Karpas-422 (cell line): ENCODE measurements at regions not wholly inside any gene's neighbourhood (a gene's known extent, or its start where the extent isn't known, plus 50 kb on each side); places are given as distances from the start of the nearest gene placed in this dataset.

Source experiments
- DNase-seq: peaks from one replicate; pipeline ENCODE4 v3.0.0-alpha.2; 2015
- H2AFZ ChIP-seq: fragments of 200-600 bp; sonication (generic); 2 replicates; pipeline ENCODE4 v1.6.1; 2014; ENCODE audit warnings: antibody characterized with exemption, low read length, mixed read lengths
- H3K27ac ChIP-seq: fragments of 200-600 bp; sonication (generic); 2 replicates; pipeline ENCODE4 v1.5.1; 2014; ENCODE audit warnings: mild to moderate bottlenecking, low read length, moderate library complexity
- H3K27me3 ChIP-seq: fragments of 200-600 bp; sonication (generic); 2 replicates; pipeline ENCODE4 v1.6.1; 2014; ENCODE audit warnings: low read length, mixed read lengths
- H3K36me3 ChIP-seq: fragments of 200-600 bp; sonication (generic); 2 replicates; pipeline ENCODE4 v1.6.1; 2014; ENCODE audit warnings: low read length, mixed read lengths; ENCODE audit not compliant: insufficient read depth
- H3K4me1 ChIP-seq: fragments of 200-600 bp; sonication (generic); 2 replicates; pipeline ENCODE4 v1.6.1; 2014; ENCODE audit warnings: mild to moderate bottlenecking, low read length, mixed read lengths
- H3K4me2 ChIP-seq: fragments of 200-600 bp; sonication (generic); 2 replicates; pipeline ENCODE4 v1.6.1; 2014; ENCODE audit warnings: low read length, low read depth, mild to moderate bottlenecking; ENCODE audit not compliant: poor library complexity, severe bottlenecking
- H3K4me3 ChIP-seq: fragments of 200-600 bp; sonication (generic); 2 replicates; pipeline ENCODE4 v1.5.1; 2014; ENCODE audit warnings: mild to moderate bottlenecking, antibody characterized with exemption, low read length, mixed read lengths
- H3K79me2 ChIP-seq: fragments of 200-600 bp; sonication (generic); 2 replicates; pipeline ENCODE4 v1.6.1; 2014; ENCODE audit warnings: mild to moderate bottlenecking, low read length, mixed read lengths
- H3K9ac ChIP-seq: fragments of 200-600 bp; sonication (generic); 2 replicates; pipeline ENCODE4 v1.6.0; 2014; ENCODE audit warnings: low read length
- H3K9me2 ChIP-seq: fragments of 200-600 bp; sonication (generic), shearing (Covaris generic); replicated peaks from 2 replicates; pipeline ENCODE4 v1.6.0; 2014; ENCODE audit warnings: mild to moderate bottlenecking, low read length, moderate library complexity; ENCODE audit not compliant: insufficient read depth
- H3K9me3 ChIP-seq: fragments of 300-700, 200-600 bp; sonication (generic); 2 replicates; pipeline ENCODE4 v1.6.1; 2014; ENCODE audit warnings: low read length, mixed read lengths
- H4K20me1 ChIP-seq: fragments of 200-600 bp; sonication (generic); 2 replicates; pipeline ENCODE4 v1.6.1; 2014; ENCODE audit warnings: mild to moderate bottlenecking, antibody characterized with exemption, low read length, low read depth; ENCODE audit not compliant: insufficient read depth

- no peak overlapping the region for H2AFZ ChIP-seq
- no peaks in the 10 kb centered on the region for H3K4me1 ChIP-seq
- H3K4me2 ChIP-seq = no peak overlapping the region
- no peaks in the 10 kb centered on the region for H4K20me1 ChIP-seq
- no peak overlapping the region for H3K27ac ChIP-seq
- no peak overlapping the region for H3K4me3 ChIP-seq
- no peaks in the 10 kb centered on the region for H3K27me3 ChIP-seq
- no peaks in the 10 kb centered on the region for H3K36me3 ChIP-seq
- no peak overlapping the region for H3K9ac ChIP-seq
- H3K79me2 ChIP-seq = no peaks in the 10 kb centered on the region
- no peaks in the 10 kb centered on the region for H3K9me2 ChIP-seq
- no peak for DNase-seq
- peaks cover 3% of the 10 kb centered on the region; the same call in 1 of the 2 replicates for H3K9me3 ChIP-seq
Observed at GRCh38 chr12:107394693-107395092, 290.9 kb upstream of the PWP1 start.

- Histone ChIP-seq H3K4me3 (no peak overlapping the region), H3K27me3 (no peaks in the 10 kb centered on the region), H3K4me1 (no peaks in the 10 kb centered on the region), H3K79me2 (no peaks in the 10 kb centered on the region), H3K4me2 (no peak overlapping the region), H3K9me3 (no peaks in the 10 kb centered on the region), H3K9me2 (no peaks in the 10 kb centered on the region), H3K36me3 (no peaks in the 10 kb centered on the region), H3K9ac (no peak overlapping the region), H4K20me1 (no peaks in the 10 kb centered on the region), H3K27ac (no peak overlapping the region), H2AFZ (no peak overlapping the region)
- no peak for DNase-seq
Observed at GRCh38 chr12:107395817-107396216, 289.8 kb upstream of the PWP1 start.

- H3K9me2 ChIP-seq = no peaks in the 10 kb centered on the region
- no peaks in the 10 kb centered on the region for H4K20me1 ChIP-seq
- no peak overlapping the region for H3K4me3 ChIP-seq
- no peaks in the 10 kb centered on the region for H3K36me3 ChIP-seq
- no peak overlapping the region for H3K9ac ChIP-seq
- H3K4me1 ChIP-seq = no peaks in the 10 kb centered on the region
- no peak overlapping the region for H2AFZ ChIP-seq
- H3K79me2 ChIP-seq = no peaks in the 10 kb centered on the region
- H3K4me2 ChIP-seq = no peak overlapping the region
- H3K27me3 ChIP-seq = no peaks in the 10 kb centered on the region
- no peak overlapping the region for H3K27ac ChIP-seq
- DNase-seq = no peak
- no peaks in the 10 kb centered on the region for H3K9me3 ChIP-seq
Observed at GRCh38 chr12:107396991-107397390, 288.6 kb upstream of the PWP1 start.

GRCh38 chr12:107397890-107398500, 287.6 kb upstream of the PWP1 start:
- no peaks in the 10 kb centered on the region for H3K9me3 ChIP-seq

GRCh38 chr12:107399046-107399445, 286.6 kb upstream of the PWP1 start:
- H3K4me1 ChIP-seq = no peaks in the 10 kb centered on the region
- no peaks in the 10 kb centered on the region for H3K9me2 ChIP-seq
- H3K4me3 ChIP-seq = no peak overlapping the region
- no peak overlapping the region for H3K9ac ChIP-seq
- no peak overlapping the region for H3K27ac ChIP-seq
- no peak for DNase-seq
- no peaks in the 10 kb centered on the region for H3K79me2 ChIP-seq
- H2AFZ ChIP-seq = no peak overlapping the region
- no peaks in the 10 kb centered on the region for H4K20me1 ChIP-seq
- H3K36me3 ChIP-seq = no peaks in the 10 kb centered on the region
- H3K27me3 ChIP-seq = no peaks in the 10 kb centered on the region
- H3K9me3 ChIP-seq = no peaks in the 10 kb centered on the region
- no peak overlapping the region for H3K4me2 ChIP-seq

More at GRCh38 chr12:107397890-107398500, 287.6 kb upstream of the PWP1 start:
- Histone ChIP-seq H3K27me3 (no peaks in the 10 kb centered on the region), H3K36me3 (no peaks in the 10 kb centered on the region), H3K27ac (no peak overlapping the region), H2AFZ (no peak overlapping the region), H3K79me2 (no peaks in the 10 kb centered on the region), H3K9me2 (no peaks in the 10 kb centered on the region), H4K20me1 (no peaks in the 10 kb centered on the region), H3K9ac (no peak overlapping the region), H3K4me3 (no peak overlapping the region), H3K4me2 (no peak overlapping the region), H3K4me1 (no peaks in the 10 kb centered on the region)
- DNase-seq = no peak

DNA sequence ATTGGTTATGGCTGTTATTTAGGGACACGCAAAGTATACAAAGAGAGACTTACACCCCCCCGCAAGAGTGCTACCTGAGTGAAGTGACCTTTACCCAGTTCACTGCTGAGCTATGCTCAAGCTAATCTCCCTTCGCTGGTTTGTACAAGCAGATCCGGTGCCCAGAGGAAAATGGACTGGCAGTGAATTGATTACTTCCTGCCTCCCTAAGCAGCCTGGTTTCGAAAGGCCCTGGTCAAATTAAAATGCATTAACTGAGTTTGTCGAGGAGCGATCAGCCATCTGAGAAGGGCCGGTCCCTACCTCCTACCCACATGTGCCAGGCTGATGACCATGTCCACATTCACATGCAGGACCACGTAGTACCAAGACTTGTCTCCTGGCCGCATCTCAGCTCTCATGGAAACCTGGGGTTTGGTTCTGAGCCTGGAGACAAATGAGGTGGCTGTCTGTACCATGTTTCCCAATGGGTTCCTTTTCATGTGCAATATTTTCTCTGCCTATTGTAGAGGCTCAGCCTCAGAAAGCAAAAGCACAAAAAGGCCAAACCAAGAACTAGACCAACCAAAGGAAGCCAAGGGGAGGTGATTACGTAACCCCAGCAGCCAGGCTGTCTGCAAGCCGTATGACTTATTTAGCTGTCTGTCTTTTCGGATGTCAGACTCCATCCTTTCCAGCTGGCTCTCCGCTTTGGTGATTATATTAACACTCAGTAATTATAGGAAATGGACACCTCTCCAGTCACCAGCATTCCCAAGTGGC, 284.7 kb upstream of the PWP1 start:
- Histone ChIP-seq H3K4me1 (no peaks in the 10 kb centered on the region), H3K36me3 (no peaks in the 10 kb centered on the region), H3K79me2 (no peaks in the 10 kb centered on the region), H3K27ac (no peak overlapping the region), H3K9me2 (no peaks in the 10 kb centered on the region), H3K4me2 (no peak overlapping the region), H3K9ac (no peak overlapping the region), H3K27me3 (no peaks in the 10 kb centered on the region), H3K9me3 (no peaks in the 10 kb centered on the region), H4K20me1 (no peaks in the 10 kb centered on the region), H3K4me3 (no peak overlapping the region), H2AFZ (no peak overlapping the region)
- no peak for DNase-seq

GRCh38 chr12:107402041-107403022, 283.3 kb upstream of the PWP1 start:
- H3K27me3 ChIP-seq = no peaks in the 10 kb centered on the region
- H3K27ac ChIP-seq = no peak overlapping the region
- no peaks in the 10 kb centered on the region for H3K9me2 ChIP-seq
- no peak overlapping the region; the same call in 1 of the 2 replicates for H2AFZ ChIP-seq
- DNase-seq = peak; percentile 84
- no peaks in the 10 kb centered on the region for H3K36me3 ChIP-seq
- H4K20me1 ChIP-seq = no peaks in the 10 kb centered on the region
- H3K4me1 ChIP-seq = no peaks in the 10 kb centered on the region
- no peak overlapping the region for H3K4me2 ChIP-seq
- no peaks in the 10 kb centered on the region for H3K79me2 ChIP-seq
- no peak overlapping the region for H3K9ac ChIP-seq
- no peaks in the 10 kb centered on the region for H3K9me3 ChIP-seq
- no peak overlapping the region for H3K4me3 ChIP-seq

- Histone ChIP-seq H2AFZ (no peak overlapping the region), H3K9me3 (no peaks in the 10 kb centered on the region), H3K4me2 (no peak overlapping the region), H3K27me3 (no peaks in the 10 kb centered on the region), H3K36me3 (no peaks in the 10 kb centered on the region), H3K9ac (no peak overlapping the region), H4K20me1 (no peaks in the 10 kb centered on the region), H3K4me1 (no peaks in the 10 kb centered on the region), H3K79me2 (no peaks in the 10 kb centered on the region), H3K9me2 (no peaks in the 10 kb centered on the region), H3K27ac (no peak overlapping the region), H3K4me3 (no peak overlapping the region)
- peak; percentile 78 for DNase-seq
Observed at GRCh38 chr12:107404981-107405380, 280.6 kb upstream of the PWP1 start.
